ENCODE measurements at regions not wholly inside any gene's neighbourhood (a gene's known extent, or its start where the extent isn't known, plus 50 kb on each side); places are given as distances from the start of the nearest gene placed in this dataset.

GRCh38 chrX:124925681-124926080, 394.0 kb upstream of the TEX13C start:
- TF ChIP-seq CBX3 (IDR thresholded peaks at IDR 0.05; ENCODE audit: low read depth) (no peak), POLR2A (IDR thresholded peaks at IDR 0.05; ENCODE audit: borderline replicate concordance, extremely low read depth, insufficient read depth, insufficient read length) (no peak), SRF (IDR thresholded peaks at IDR 0.05; ENCODE audit: low read depth) (no peak), CEBPB (IDR thresholded peaks at IDR 0.05; ENCODE audit: low read depth) (no peak), TCF7L2 (IDR thresholded peaks at IDR 0.05; ENCODE audit: borderline replicate concordance, extremely low read depth, insufficient read depth, insufficient read length) (no peak), EZH2 (IDR thresholded peaks at IDR 0.05) (no peak), CTCF (IDR thresholded peaks at IDR 0.05 in 2 of 3, conservative IDR thresholded peaks at IDR 0.05 in 1 of 3; ENCODE audit: borderline replicate concordance in 1 of 3, insufficient read depth in 1 of 3, low read depth in 2 of 3, low read length in 2 of 3) (no peak), POLR2AphosphoS5 (IDR thresholded peaks at IDR 0.05; ENCODE audit: low read depth, low read length) (no peak), SIN3A (IDR thresholded peaks at IDR 0.05; ENCODE audit: low read depth) (no peak)

Data from HCT116 (cell line).